Smooth muscle cell (in vitro differentiated cells): ENCODE measurements at regions not wholly inside any gene's neighbourhood (a gene's known extent, or its start where the extent isn't known, plus 50 kb on each side); places are given as distances from the start of the nearest gene placed in this dataset.

Source experiments
- DNase-seq: peaks from one replicate; lab custom pipeline; 2025; ENCODE audit not compliant: unreplicated experiment; lab: John Stamatoyannopoulos, UW
- H2AFZ ChIP-seq: fragments of 200-600 bp; sonication (generic); 2 replicates; pipeline ENCODE4 v1.6.0; 2016; ENCODE audit warnings: antibody characterized with exemption, low read depth, mild to moderate bottlenecking
- H3F3A ChIP-seq: fragments of 200-600 bp; sonication (generic); 2 replicates; pipeline ENCODE4 v1.6.0; 2017; ENCODE audit warnings: antibody characterized with exemption, low read depth
- H3K27ac ChIP-seq: fragments of 200-600 bp; sonication (generic); 2 replicates; pipeline ENCODE4 v1.5.1; 2016; ENCODE audit warnings: low read depth, mild to moderate bottlenecking
- H3K27me3 ChIP-seq: fragments of 200-600 bp; sonication (generic); 2 replicates; pipeline ENCODE4 v1.6.1; 2016; ENCODE audit warnings: low read depth, mild to moderate bottlenecking
- H3K36me3 ChIP-seq: fragments of 200-600 bp; sonication (generic); 2 replicates; pipeline ENCODE4 v1.5.1; 2016; ENCODE audit warnings: low read depth
- H3K4me1 ChIP-seq: fragments of 200-600 bp; sonication (generic); 2 replicates; pipeline ENCODE4 v1.5.1; 2016; ENCODE audit warnings: low read depth
- H3K4me2 ChIP-seq: fragments of 200-600 bp; sonication (generic); 2 replicates; pipeline ENCODE4 v1.6.0; 2016; ENCODE audit warnings: mild to moderate bottlenecking
- H3K4me3 ChIP-seq: fragments of 200-600 bp; sonication (generic); 2 replicates; pipeline ENCODE4 v1.5.1; 2016; ENCODE audit warnings: mild to moderate bottlenecking
- H3K79me2 ChIP-seq: fragments of 200-600 bp; sonication (generic); 2 replicates; pipeline ENCODE4 v1.6.0; 2016; ENCODE audit warnings: low read depth, mild to moderate bottlenecking
- H3K9ac ChIP-seq: fragments of 200-600 bp; sonication (generic); 2 replicates; pipeline ENCODE4 v1.6.0; 2016; ENCODE audit warnings: low read depth
- H3K9me3 ChIP-seq: fragments of 200-600 bp; sonication (generic); replicated peaks from 2 replicates; pipeline ENCODE4 v1.5.1; 2016; ENCODE audit warnings: low read depth
- H4K20me1 ChIP-seq: fragments of 200-600 bp; sonication (generic); 2 replicates; pipeline ENCODE4 v1.6.0; 2016; ENCODE audit warnings: low read depth
- WGBS: methylation state at CpG from one replicate; pipeline ENCODE4 v1.1.7; 2016; ENCODE audit warnings: low lambda C conversion rate; 5-methylcytosine and 5-hydroxymethylcytosine counted together
- TF ChIP-seq, protein P1 (sequence below): fragments of 200-600 bp; sonication (generic); IDR thresholded peaks from 2 replicates; pipeline ENCODE4 v1.5.1; 2017; ENCODE audit warnings: borderline replicate concordance, mild to moderate bottlenecking, antibody characterized with exemption; ENCODE audit not compliant: insufficient read depth, poor library complexity, severe bottlenecking

DNA sequence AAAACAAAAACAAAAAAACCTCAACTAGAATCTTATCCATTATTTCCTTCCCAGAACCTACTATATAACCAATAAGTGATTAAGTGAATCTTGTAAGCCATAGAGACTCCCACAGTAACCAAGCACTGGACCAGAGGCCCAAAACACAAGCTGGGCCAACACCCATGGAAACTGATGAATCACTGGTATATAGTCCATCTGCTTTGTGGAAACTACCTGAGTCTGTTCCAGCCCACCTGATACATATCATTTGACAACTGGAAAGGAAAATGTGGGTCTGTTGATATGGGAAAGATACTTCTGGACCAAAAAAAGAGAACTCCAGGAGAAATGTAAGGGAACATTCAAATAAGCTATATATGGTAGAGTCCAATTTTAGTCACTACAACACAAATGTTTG lies 252.8 kb downstream of the MREG start:
- TF ChIP-seq, protein P1, sequence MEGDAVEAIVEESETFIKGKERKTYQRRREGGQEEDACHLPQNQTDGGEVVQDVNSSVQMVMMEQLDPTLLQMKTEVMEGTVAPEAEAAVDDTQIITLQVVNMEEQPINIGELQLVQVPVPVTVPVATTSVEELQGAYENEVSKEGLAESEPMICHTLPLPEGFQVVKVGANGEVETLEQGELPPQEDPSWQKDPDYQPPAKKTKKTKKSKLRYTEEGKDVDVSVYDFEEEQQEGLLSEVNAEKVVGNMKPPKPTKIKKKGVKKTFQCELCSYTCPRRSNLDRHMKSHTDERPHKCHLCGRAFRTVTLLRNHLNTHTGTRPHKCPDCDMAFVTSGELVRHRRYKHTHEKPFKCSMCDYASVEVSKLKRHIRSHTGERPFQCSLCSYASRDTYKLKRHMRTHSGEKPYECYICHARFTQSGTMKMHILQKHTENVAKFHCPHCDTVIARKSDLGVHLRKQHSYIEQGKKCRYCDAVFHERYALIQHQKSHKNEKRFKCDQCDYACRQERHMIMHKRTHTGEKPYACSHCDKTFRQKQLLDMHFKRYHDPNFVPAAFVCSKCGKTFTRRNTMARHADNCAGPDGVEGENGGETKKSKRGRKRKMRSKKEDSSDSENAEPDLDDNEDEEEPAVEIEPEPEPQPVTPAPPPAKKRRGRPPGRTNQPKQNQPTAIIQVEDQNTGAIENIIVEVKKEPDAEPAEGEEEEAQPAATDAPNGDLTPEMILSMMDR, result no peak
- peak overlapping the region; percentile 14 for H3K27ac ChIP-seq

DNA sequence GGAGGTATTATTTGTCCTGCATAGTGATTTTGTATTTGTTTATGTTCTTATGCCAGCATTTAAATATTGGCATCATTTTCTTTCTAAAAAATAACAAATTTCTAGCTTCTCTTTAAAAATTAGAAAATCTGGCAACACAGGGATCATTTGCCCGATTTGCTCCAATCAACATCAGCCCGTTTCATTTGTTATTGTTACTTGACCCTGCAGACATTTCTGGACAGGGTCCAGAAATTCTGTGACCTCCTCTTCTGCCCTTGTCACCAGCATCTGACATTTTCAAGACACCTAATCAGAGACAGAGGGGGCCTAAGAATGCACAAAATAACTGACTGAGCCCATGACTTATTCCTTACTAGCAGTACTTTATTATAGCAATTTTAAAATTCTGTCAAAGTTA lies 253.3 kb downstream of the MREG start:
- no peak overlapping the region for H3K4me3 ChIP-seq
- H3K4me1 ChIP-seq, result no peaks in the 10 kb centered on the region
- peaks cover 6% of the 10 kb centered on the region for H3F3A ChIP-seq
- 66% methylated on average over 2 of the region's 2 CpGs for WGBS
- H3K27ac ChIP-seq, result peak overlapping the region; percentile 14
- no peak for DNase-seq
- no peaks in the 10 kb centered on the region for H4K20me1 ChIP-seq
- H3K79me2 ChIP-seq, result no peaks in the 10 kb centered on the region
- H3K36me3 ChIP-seq, result no peaks in the 10 kb centered on the region
- H3K9me3 ChIP-seq, result no peaks in the 10 kb centered on the region
- no peaks in the 10 kb centered on the region for H3K27me3 ChIP-seq
- TF ChIP-seq, protein P1, result no peak
- H3K4me2 ChIP-seq, result no peak overlapping the region
- no peak overlapping the region for H3K9ac ChIP-seq
- H2AFZ ChIP-seq, result no peak overlapping the region

More for the DNA sequence above, 252.8 kb downstream of the MREG start:
- Histone ChIP-seq H3F3A (peaks cover 6% of the 10 kb centered on the region), H3K9me3 (no peaks in the 10 kb centered on the region), H4K20me1 (no peaks in the 10 kb centered on the region), H3K36me3 (no peaks in the 10 kb centered on the region), H3K4me2 (no peak overlapping the region), H3K79me2 (no peaks in the 10 kb centered on the region), H3K9ac (no peak overlapping the region), H3K4me3 (no peak overlapping the region), H3K27me3 (no peaks in the 10 kb centered on the region), H3K4me1 (no peaks in the 10 kb centered on the region), H2AFZ (no peak overlapping the region)
- no peak for DNase-seq

DNA sequence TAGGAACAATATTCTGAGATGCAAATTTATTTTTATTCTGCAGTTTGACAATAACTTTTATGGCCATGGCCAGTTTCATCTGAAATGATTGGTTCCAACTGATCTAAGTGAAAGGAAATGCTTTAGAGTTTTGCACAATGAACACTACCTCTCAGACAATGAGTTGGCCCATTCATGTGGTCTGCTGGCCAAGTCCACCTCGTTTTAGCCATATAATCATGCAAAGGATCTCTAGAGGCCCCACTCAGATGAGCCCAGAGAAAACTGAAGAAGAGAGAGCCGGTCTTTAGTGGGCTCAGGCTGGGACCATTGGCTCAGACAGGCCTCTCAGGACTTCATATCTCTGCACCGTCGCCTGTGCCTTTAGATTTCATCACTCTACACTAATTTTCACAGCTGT lies 254.7 kb downstream of the MREG start:
- H3K4me1 ChIP-seq, result no peaks in the 10 kb centered on the region
- H3K27ac ChIP-seq, result no peak overlapping the region
- no peaks in the 10 kb centered on the region for H4K20me1 ChIP-seq
- no peak overlapping the region for H2AFZ ChIP-seq
- no peak overlapping the region for H3K4me3 ChIP-seq
- no peak overlapping the region for H3K4me2 ChIP-seq
- H3K9ac ChIP-seq, result no peak overlapping the region
- H3K9me3 ChIP-seq, result no peaks in the 10 kb centered on the region
- no peaks in the 10 kb centered on the region for H3K27me3 ChIP-seq
- H3K36me3 ChIP-seq, result no peaks in the 10 kb centered on the region
- TF ChIP-seq, protein P1, result no peak
- 67% methylated on average over 4 of the region's 4 CpGs for WGBS
- DNase-seq, result no peak
- H3K79me2 ChIP-seq, result no peaks in the 10 kb centered on the region
- H3F3A ChIP-seq, result no peaks in the 10 kb centered on the region

DNA sequence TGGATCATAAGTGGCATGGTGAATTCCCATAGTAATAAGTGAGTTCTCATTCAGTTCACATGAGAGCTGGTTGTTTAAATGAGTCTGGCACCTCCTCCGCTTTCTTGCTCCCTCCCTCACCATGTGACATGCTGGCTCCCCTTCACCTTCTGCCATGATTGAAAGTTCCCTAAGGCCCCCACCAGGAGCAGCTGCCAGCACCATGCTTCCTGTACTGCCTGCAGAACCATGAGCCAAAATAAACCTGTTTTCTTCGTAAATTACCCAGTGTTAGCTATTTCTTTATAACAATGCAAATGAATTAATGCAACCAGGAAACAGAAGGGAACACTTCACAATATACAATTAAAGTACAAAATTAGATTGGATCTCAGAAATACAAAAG lies 257.0 kb downstream of the MREG start:
- 100% methylated on average over 2 of the region's 2 CpGs for WGBS

More for the DNA sequence above, 257.0 kb downstream of the MREG start:
- Histone ChIP-seq H3K36me3 (no peaks in the 10 kb centered on the region), H3K4me1 (no peaks in the 10 kb centered on the region), H3F3A (peaks cover 8% of the 10 kb centered on the region), H4K20me1 (no peaks in the 10 kb centered on the region), H3K4me3 (no peak overlapping the region), H3K27ac (no peak overlapping the region), H3K9ac (no peak overlapping the region), H3K27me3 (no peaks in the 10 kb centered on the region), H3K4me2 (no peak overlapping the region), H2AFZ (no peak overlapping the region), H3K79me2 (no peaks in the 10 kb centered on the region), H3K9me3 (no peaks in the 10 kb centered on the region)
- no peak for DNase-seq
- TF ChIP-seq, protein P1, result no peak
